B cell (primary cell): ENCODE measurements at regions not wholly inside any gene's neighbourhood (a gene's known extent, or its start where the extent isn't known, plus 50 kb on each side); places are given as distances from the start of the nearest gene placed in this dataset.

Source experiments
- CTCF ChIP-seq: fragments of 200-600 bp; IDR thresholded peaks from one replicate; pipeline ENCODE4 v1.8.0; 2022; ENCODE audit warnings: antibody characterized with exemption, mild to moderate bottlenecking
- EZH2 ChIP-seq: IDR thresholded peaks from 2 replicates; pipeline ENCODE4 v1.6.1; 2012; ENCODE audit warnings: borderline replicate concordance, low read depth, mild to moderate bottlenecking, moderate library complexity, low read length; ENCODE audit not compliant: insufficient read depth, poor library complexity, severe bottlenecking

- no peak for TF ChIP-seq EZH2
- TF ChIP-seq CTCF = no peak
These were observed 530.9 kb downstream of the PTPRU start for GRCh38 chr1:29767088-29767685.
